HG03103 (cell line): ENCODE measurements at regions not wholly inside any gene's neighbourhood (a gene's known extent, or its start where the extent isn't known, plus 50 kb on each side); places are given as distances from the start of the nearest gene placed in this dataset.

Experiments
- ATAC-seq: cut with Tn5 transposase; IDR thresholded peaks from one replicate; pipeline ENCODE4 v1.9.1; 2021; ENCODE audit warnings: low read depth; ENCODE audit not compliant: unreplicated experiment

- no peak for ATAC-seq
These were observed 289.8 kb upstream of the PWP1 start for GRCh38 chr12:107395817-107396216.

- no peak for ATAC-seq
These were observed 288.6 kb upstream of the PWP1 start for GRCh38 chr12:107396991-107397390.

- ATAC-seq, result no peak
These were observed 287.6 kb upstream of the PWP1 start for GRCh38 chr12:107397890-107398500.

GRCh38 chr12:107399046-107399445, 286.6 kb upstream of the PWP1 start:
- ATAC-seq, result no peak

GRCh38 chr12:107400686-107401447, 284.7 kb upstream of the PWP1 start:
- ATAC-seq, result no peak

- ATAC-seq, result no peak
These were observed 283.3 kb upstream of the PWP1 start for GRCh38 chr12:107402041-107403022.

GRCh38 chr12:107404981-107405380, 280.6 kb upstream of the PWP1 start:
- no peak for ATAC-seq

GRCh38 chr12:107405436-107405835, 280.2 kb upstream of the PWP1 start:
- ATAC-seq, result no peak

GRCh38 chr12:107406932-107407331, 278.7 kb upstream of the PWP1 start:
- no peak for ATAC-seq

- ATAC-seq, result no peak
These were observed 273.6 kb upstream of the PWP1 start for GRCh38 chr12:107411792-107412535.

GRCh38 chr12:107415071-107415470, 270.5 kb upstream of the PWP1 start:
- no peak for ATAC-seq

- ATAC-seq, result no peak
These were observed 269.8 kb upstream of the PWP1 start for GRCh38 chr12:107415834-107416233.

GRCh38 chr12:107417004-107417403, 268.6 kb upstream of the PWP1 start:
- ATAC-seq, result no peak

- ATAC-seq, result no peak
These were observed 266.6 kb upstream of the PWP1 start for GRCh38 chr12:107418981-107419380.

- ATAC-seq, result no peak
These were observed 262.1 kb upstream of the PWP1 start for GRCh38 chr12:107423531-107423930.

GRCh38 chr12:107429006-107429705, 256.4 kb upstream of the PWP1 start:
- ATAC-seq, result no peak

GRCh38 chr12:107431942-107432341, 253.7 kb upstream of the PWP1 start:
- ATAC-seq, result no peak

GRCh38 chr12:107435072-107435471, 250.5 kb upstream of the PWP1 start:
- no peak for ATAC-seq

GRCh38 chr12:107435520-107435919, 250.1 kb upstream of the PWP1 start:
- no peak for ATAC-seq

GRCh38 chr12:107436376-107436775, 249.2 kb upstream of the PWP1 start:
- ATAC-seq, result no peak
